ENCODE measurements at regions not wholly inside any gene's neighbourhood (a gene's known extent, or its start where the extent isn't known, plus 50 kb on each side); places are given as distances from the start of the nearest gene placed in this dataset.
"Not testable (repeated sequence)": the region's sequence is repeated elsewhere in the genome, so short reads cannot be mapped to it uniquely, and the experiment has no call there.

- Histone ChIP-seq H3K4me3 (no peak overlapping the region), H3K27me3 (no peaks in the 10 kb centered on the region), H3K27ac (no peak overlapping the region), H3K4me1 (peaks cover 20% of the 10 kb centered on the region), H3K36me3 (no peaks in the 10 kb centered on the region), H3K9me3 (replicated peaks) (no peaks in the 10 kb centered on the region)
- no peak for DNase-seq
Observed at GRCh38 chr9:87387351-87388011, 110.2 kb upstream of the DAPK1 start.

GRCh38 chr9:87388708-87389107 is 109.0 kb upstream of the DAPK1 start:
- peak in 1 of 2 experiments; percentile 24 for DNase-seq
- not testable (repeated sequence) for H3K27ac ChIP-seq; H3K27me3 ChIP-seq; H3K9me3 ChIP-seq (replicated peaks); H3K4me3 ChIP-seq; H3K36me3 ChIP-seq
- peaks cover 10% of the 10 kb centered on the region; the same call in 1 of the 2 replicates for H3K4me1 ChIP-seq

GRCh38 chr9:87389936-87390335 is 107.7 kb upstream of the DAPK1 start:
- Histone ChIP-seq H3K4me1 (peaks cover 10% of the 10 kb centered on the region; the same call in 1 of the 2 replicates), H3K4me3 (no peak overlapping the region), H3K36me3 (no peaks in the 10 kb centered on the region), H3K9me3 (replicated peaks) (no peaks in the 10 kb centered on the region), H3K27me3 (no peaks in the 10 kb centered on the region), H3K27ac (no peak overlapping the region)
- DNase-seq, result no peak

GRCh38 chr9:87390361-87390760 is 107.3 kb upstream of the DAPK1 start:
- no peak overlapping the region for H3K4me3 ChIP-seq
- no peak overlapping the region for H3K27ac ChIP-seq
- peaks cover 10% of the 10 kb centered on the region; the same call in 1 of the 2 replicates for H3K4me1 ChIP-seq
- no peaks in the 10 kb centered on the region for H3K36me3 ChIP-seq
- no peak for DNase-seq
- no peaks in the 10 kb centered on the region for H3K27me3 ChIP-seq
- H3K9me3 ChIP-seq (replicated peaks), result no peaks in the 10 kb centered on the region

- Histone ChIP-seq H3K4me1 (peaks cover 7% of the 10 kb centered on the region; the same call in 1 of the 2 replicates), H3K27me3 (no peaks in the 10 kb centered on the region), H3K27ac (no peak overlapping the region), H3K9me3 (replicated peaks) (0 out of 2 replicates have a peak, but pooled peaks cover 2% of the 10 kb centered on the region), H3K4me3 (no peak overlapping the region), H3K36me3 (no peaks in the 10 kb centered on the region)
- DNase-seq, result no peak
Observed at GRCh38 chr9:87392086-87392485, 105.6 kb upstream of the DAPK1 start.

GRCh38 chr9:87393706-87394230 is 103.9 kb upstream of the DAPK1 start:
- Histone ChIP-seq H3K4me3 (no peak overlapping the region), H3K27me3 (no peaks in the 10 kb centered on the region), H3K4me1 (peaks cover 7% of the 10 kb centered on the region; the same call in 1 of the 2 replicates), H3K9me3 (replicated peaks) (0 out of 2 replicates have a peak, but pooled peaks cover 2% of the 10 kb centered on the region), H3K36me3 (no peaks in the 10 kb centered on the region), H3K27ac (no peak overlapping the region)
- DNase-seq, result no peak

GRCh38 chr9:87395804-87396479 is 101.7 kb upstream of the DAPK1 start:
- DNase-seq, result peak in 1 of 2 experiments; percentile 26
- Histone ChIP-seq H3K27ac (no peak overlapping the region), H3K4me3 (no peak overlapping the region)

GRCh38 chr9:87401681-87402080 is 96.0 kb upstream of the DAPK1 start:
- Histone ChIP-seq H3K36me3 (no peaks in the 10 kb centered on the region), H3K4me3 (no peak overlapping the region), H3K27me3 (no peaks in the 10 kb centered on the region), H3K4me1 (peaks cover 10% of the 10 kb centered on the region), H3K9me3 (replicated peaks) (no peaks in the 10 kb centered on the region; the same call in 1 of the 2 replicates), H3K27ac (no peak overlapping the region)
- no peak for DNase-seq

More at GRCh38 chr9:87395804-87396479, 101.7 kb upstream of the DAPK1 start:
- peaks cover 3% of the 10 kb centered on the region; the same call in 1 of the 2 replicates for H3K4me1 ChIP-seq
- H3K36me3 ChIP-seq, result no peaks in the 10 kb centered on the region
- peaks cover 2% of the 10 kb centered on the region; the same call in 1 of the 2 replicates for H3K9me3 ChIP-seq (replicated peaks)
- no peaks in the 10 kb centered on the region for H3K27me3 ChIP-seq

- H3K4me1 ChIP-seq, result peaks cover 14% of the 10 kb centered on the region
- H3K36me3 ChIP-seq, result no peaks in the 10 kb centered on the region
- H3K9me3 ChIP-seq (replicated peaks), result no peaks in the 10 kb centered on the region; the same call in 1 of the 2 replicates
- no peak overlapping the region for H3K4me3 ChIP-seq
- no peak for DNase-seq
- no peak overlapping the region for H3K27ac ChIP-seq
- no peaks in the 10 kb centered on the region for H3K27me3 ChIP-seq
Observed at GRCh38 chr9:87402537-87402936, 95.1 kb upstream of the DAPK1 start.

- Histone ChIP-seq H3K27ac (peak overlapping the region; percentile 11; the same call in 1 of the 2 replicates), H3K4me3 (no peak overlapping the region), H3K36me3 (no peaks in the 10 kb centered on the region), H3K27me3 (no peaks in the 10 kb centered on the region), H3K9me3 (replicated peaks) (no peaks in the 10 kb centered on the region; the same call in 1 of the 2 replicates), H3K4me1 (peaks cover 14% of the 10 kb centered on the region)
- peak; percentile 50 to 83 for DNase-seq
Observed at GRCh38 chr9:87405677-87406542, 91.8 kb upstream of the DAPK1 start.

- no peaks in the 10 kb centered on the region for H3K36me3 ChIP-seq
- DNase-seq, result no peak
Observed at GRCh38 chr9:87406543-87407166, 91.0 kb upstream of the DAPK1 start.

GRCh38 chr9:87410047-87411005 is 87.3 kb upstream of the DAPK1 start:
- H3K4me1 ChIP-seq, result peaks cover 14% of the 10 kb centered on the region
- not testable (repeated sequence) for H3K9me3 ChIP-seq (replicated peaks); DNase-seq; H3K27me3 ChIP-seq; H3K4me3 ChIP-seq; H3K27ac ChIP-seq; H3K36me3 ChIP-seq

More at GRCh38 chr9:87406543-87407166, 91.0 kb upstream of the DAPK1 start:
- H3K4me1 ChIP-seq, result peaks cover 14% of the 10 kb centered on the region
- no peaks in the 10 kb centered on the region for H3K9me3 ChIP-seq (replicated peaks)
- H3K4me3 ChIP-seq, result no peak overlapping the region
- H3K27ac ChIP-seq, result peak overlapping the region; percentile 3; the same call in 1 of the 2 replicates
- H3K27me3 ChIP-seq, result no peaks in the 10 kb centered on the region

- peaks cover 5% of the 10 kb centered on the region; the same call in 1 of the 2 replicates for H3K4me1 ChIP-seq
- no peaks in the 10 kb centered on the region; the same call in 1 of the 2 replicates for H3K27me3 ChIP-seq
- no peak overlapping the region for H3K4me3 ChIP-seq
- H3K27ac ChIP-seq, result no peak overlapping the region
- DNase-seq, result peak in 1 of 2 experiments; percentile 29
- no peaks in the 10 kb centered on the region; the same call in 1 of the 2 replicates for H3K9me3 ChIP-seq (replicated peaks)
- H3K36me3 ChIP-seq, result no peaks in the 10 kb centered on the region
Observed at GRCh38 chr9:87420884-87421283, 76.8 kb upstream of the DAPK1 start.
